Astrocyte (in vitro differentiated cells and primary cell): ENCODE measurements at regions not wholly inside any gene's neighbourhood (a gene's known extent, or its start where the extent isn't known, plus 50 kb on each side); places are given as distances from the start of the nearest gene placed in this dataset.

Experiments used
- DNase-seq: peaks from one replicate; pipeline ENCODE4 v3.0.0-alpha.2; 2010; ENCODE audit warnings: low read depth
- FAIRE-seq: peaks from 2 replicates; lab custom pipeline; 2011; peaks lifted over from hg19 to GRCh38; lab: Jason Lieb, UNC
- H2AFZ ChIP-seq: 2 replicates; pipeline ENCODE4 v1.6.0; 2012; ENCODE audit warnings: low read depth, low read length, inconsistent platforms
- H3K27ac ChIP-seq: 2 replicates; pipeline ENCODE4 v1.5.1; 2011; ENCODE audit warnings: low read depth, low read length, inconsistent platforms
- H3K27me3 ChIP-seq: 2 replicates; pipeline ENCODE4 v1.6.0; 2011; ENCODE audit warnings: low read length, inconsistent platforms; ENCODE audit not compliant: insufficient read depth
- H3K36me3 ChIP-seq: 2 replicates; pipeline ENCODE4 v1.5.1; 2011; ENCODE audit warnings: low read length, inconsistent platforms; ENCODE audit not compliant: insufficient read depth
- H3K4me1 ChIP-seq: 2 replicates; pipeline ENCODE4 v1.5.1; 2011; ENCODE audit warnings: low read length, inconsistent platforms; ENCODE audit not compliant: insufficient read depth
- H3K4me2 ChIP-seq: 2 replicates; pipeline ENCODE4 v1.6.0; 2012; ENCODE audit warnings: low read length, inconsistent platforms
- H3K4me3 ChIP-seq: 2 replicates; pipeline ENCODE4 v1.5.1; 2011; ENCODE audit warnings: low read depth, mild to moderate bottlenecking, low read length, inconsistent platforms; ENCODE audit not compliant: insufficient read depth
- H3K79me2 ChIP-seq: 2 replicates; pipeline ENCODE4 v1.6.0; 2012; ENCODE audit warnings: mild to moderate bottlenecking, low read length, inconsistent platforms; ENCODE audit not compliant: insufficient read depth
- H3K9ac ChIP-seq: 2 replicates; pipeline ENCODE4 v1.6.0; 2012; ENCODE audit warnings: mild to moderate bottlenecking, low read length, inconsistent platforms
- H3K9me3 ChIP-seq: 2 replicates; pipeline ENCODE4 v1.5.1; 2012; ENCODE audit warnings: low read depth, mild to moderate bottlenecking, low read length, inconsistent platforms; ENCODE audit not compliant: insufficient read depth
- H4K20me1 ChIP-seq: 2 replicates; pipeline ENCODE4 v1.6.0; 2012; ENCODE audit warnings: low read length, inconsistent platforms; ENCODE audit not compliant: insufficient read depth
- H3K27ac Mint-ChIP-seq: one replicate; pipeline ENCODE4 v1.8.0; 2021; ENCODE audit warnings: mild to moderate bottlenecking, mixed read lengths; ENCODE audit not compliant: unreplicated experiment
- H3K27me3 Mint-ChIP-seq: one replicate; pipeline ENCODE4 v1.8.0; 2021; ENCODE audit warnings: low read depth, mixed read lengths; ENCODE audit not compliant: unreplicated experiment
- H3K36me3 Mint-ChIP-seq: one replicate; pipeline ENCODE4 v1.8.0; 2021; ENCODE audit warnings: low read depth, mixed read lengths; ENCODE audit not compliant: unreplicated experiment
- H3K4me1 Mint-ChIP-seq: one replicate; pipeline ENCODE4 v1.8.0; 2021; ENCODE audit warnings: low read depth, mixed read lengths; ENCODE audit not compliant: unreplicated experiment
- H3K4me3 Mint-ChIP-seq: one replicate; pipeline ENCODE4 v1.8.0; 2021; ENCODE audit warnings: mild to moderate bottlenecking, moderate library complexity, mixed read lengths; ENCODE audit not compliant: unreplicated experiment
- H3K9me3 Mint-ChIP-seq: one replicate; pipeline ENCODE4 v1.8.0; 2021; ENCODE audit warnings: mild to moderate bottlenecking, mixed read lengths; ENCODE audit not compliant: unreplicated experiment
- CTCF ChIP-seq: IDR thresholded peaks from 2 replicates; pipeline ENCODE4 v1.5.1; 2011; ENCODE audit warnings: low read depth, mild to moderate bottlenecking, inconsistent platforms, low read length, moderate library complexity; ENCODE audit not compliant: insufficient read depth
- EZH2 ChIP-seq: IDR thresholded peaks from 2 replicates; pipeline ENCODE4 v1.6.1; 2012; ENCODE audit warnings: mild to moderate bottlenecking, low read length, inconsistent platforms; ENCODE audit not compliant: insufficient read depth

- TF ChIP-seq EZH2 (no peak), CTCF (no peak)
- Histone ChIP-seq H4K20me1 (no peaks in the 10 kb centered on the region), H3K27ac (no peak overlapping the region), H2AFZ (no peak overlapping the region), H3K9ac (no peak overlapping the region), H3K27me3 (no peaks in the 10 kb centered on the region), H3K4me2 (no peak overlapping the region), H3K4me3 (no peak overlapping the region), H3K36me3 (no peaks in the 10 kb centered on the region), H3K9me3 (no peaks in the 10 kb centered on the region), H3K79me2 (no peaks in the 10 kb centered on the region), H3K4me1 (no peaks in the 10 kb centered on the region)
- H3K9me3 Mint-ChIP-seq: no peaks in the 10 kb centered on the region
- no peaks in the 10 kb centered on the region for H3K36me3 Mint-ChIP-seq
- no peak for FAIRE-seq
- no peaks in the 10 kb centered on the region for H3K4me1 Mint-ChIP-seq
- H3K27ac Mint-ChIP-seq: no peak overlapping the region
- H3K27me3 Mint-ChIP-seq: peaks cover 62% of the 10 kb centered on the region
- no peak overlapping the region for H3K4me3 Mint-ChIP-seq
- no peak for DNase-seq
Observed at GRCh38 chr9:89793124-89793495, 188.3 kb downstream of the GADD45G start.

GRCh38 chr9:89793551-89793950, 188.7 kb downstream of the GADD45G start:
- Histone ChIP-seq H3K27ac (no peak overlapping the region), H3K36me3 (no peaks in the 10 kb centered on the region), H3K79me2 (no peaks in the 10 kb centered on the region), H3K9me3 (no peaks in the 10 kb centered on the region), H2AFZ (no peak overlapping the region), H3K4me1 (no peaks in the 10 kb centered on the region), H3K4me2 (no peak overlapping the region), H3K4me3 (no peak overlapping the region), H3K27me3 (no peaks in the 10 kb centered on the region), H4K20me1 (no peaks in the 10 kb centered on the region), H3K9ac (no peak overlapping the region)
- Mint-ChIP-seq H3K4me1 (no peaks in the 10 kb centered on the region), H3K27ac (no peak overlapping the region), H3K27me3 (peaks cover 63% of the 10 kb centered on the region), H3K4me3 (no peak overlapping the region), H3K36me3 (no peaks in the 10 kb centered on the region), H3K9me3 (no peaks in the 10 kb centered on the region)
- DNase-seq (no peak), FAIRE-seq (no peak)
- TF ChIP-seq EZH2 (no peak), CTCF (no peak)

GRCh38 chr9:89794918-89795317, 190.1 kb downstream of the GADD45G start:
- no peak for TF ChIP-seq CTCF
- Mint-ChIP-seq H3K4me3 (no peak overlapping the region), H3K9me3 (no peaks in the 10 kb centered on the region), H3K27me3 (peaks cover 65% of the 10 kb centered on the region), H3K4me1 (no peaks in the 10 kb centered on the region), H3K27ac (no peak overlapping the region), H3K36me3 (no peaks in the 10 kb centered on the region)
- no peak overlapping the region for H2AFZ ChIP-seq
- H3K4me3 ChIP-seq: no peak overlapping the region
- no peaks in the 10 kb centered on the region for H3K36me3 ChIP-seq
- no peaks in the 10 kb centered on the region for H3K27me3 ChIP-seq
- H3K27ac ChIP-seq: no peak overlapping the region
- no peak overlapping the region for H3K4me2 ChIP-seq
- H3K9ac ChIP-seq: no peak overlapping the region
- no peaks in the 10 kb centered on the region for H3K4me1 ChIP-seq
- no peaks in the 10 kb centered on the region for H3K79me2 ChIP-seq
- FAIRE-seq: no peak
- no peak for DNase-seq
- no peaks in the 10 kb centered on the region for H3K9me3 ChIP-seq
- no peaks in the 10 kb centered on the region for H4K20me1 ChIP-seq
